HUES6 (cell line): ENCODE measurements at regions not wholly inside any gene's neighbourhood (a gene's known extent, or its start where the extent isn't known, plus 50 kb on each side); places are given as distances from the start of the nearest gene placed in this dataset.

Experiments
- H3K27ac ChIP-seq: 2 replicates; pipeline ENCODE4 v1.7.0; 2013; ENCODE audit warnings: low read depth, mild to moderate bottlenecking, low read length, inconsistent platforms
- H3K27me3 ChIP-seq: 2 replicates; pipeline ENCODE4 v1.6.1; 2013; ENCODE audit warnings: low read length; ENCODE audit not compliant: control insufficient read depth, insufficient read depth
- H3K36me3 ChIP-seq: 2 replicates; pipeline ENCODE4 v1.6.1; 2013; ENCODE audit warnings: low read length; ENCODE audit not compliant: control insufficient read depth, insufficient read depth
- H3K4me1 ChIP-seq: 2 replicates; pipeline ENCODE4 v1.6.1; 2013; ENCODE audit warnings: low read length; ENCODE audit not compliant: control insufficient read depth, insufficient read depth
- H3K4me3 ChIP-seq: 2 replicates; pipeline ENCODE4 v1.5.1; 2013; ENCODE audit warnings: low read depth, low read length
- H3K9ac ChIP-seq: one replicate; pipeline ENCODE4 v1.6.1; 2013; ENCODE audit warnings: mild to moderate bottlenecking, low read length
- H3K9me3 ChIP-seq: 2 replicates; pipeline ENCODE4 v1.6.1; 2013; ENCODE audit warnings: low read depth, low read length; ENCODE audit not compliant: control insufficient read depth, insufficient read depth

DNA sequence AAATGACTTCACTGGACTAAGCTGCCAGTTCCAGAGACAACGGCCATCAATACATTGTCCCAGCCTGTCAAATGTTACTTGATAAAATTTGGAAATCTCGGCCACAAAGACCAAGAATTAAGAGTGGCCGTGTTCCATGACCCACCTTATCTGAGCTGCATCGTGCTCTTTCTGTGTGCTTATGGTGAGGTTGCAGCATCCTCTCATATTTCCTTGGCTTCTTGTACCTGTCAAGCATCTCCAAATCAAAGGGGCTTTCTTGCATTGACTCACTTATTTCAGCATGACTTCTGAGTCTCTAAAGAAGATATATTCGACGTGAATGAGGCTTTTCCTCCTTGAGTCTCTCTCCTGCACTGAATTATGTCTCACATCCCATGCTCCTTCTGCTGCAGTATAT is 421.7 kb downstream of the MCTP2 start:
- Histone ChIP-seq H3K9ac (no peak overlapping the region), H3K27me3 (no peaks in the 10 kb centered on the region), H3K4me3 (no peak overlapping the region), H3K27ac (no peak overlapping the region), H3K9me3 (no peaks in the 10 kb centered on the region), H3K4me1 (0 out of 2 replicates have a peak, but pooled peaks cover 4% of the 10 kb centered on the region), H3K36me3 (no peaks in the 10 kb centered on the region)

DNA sequence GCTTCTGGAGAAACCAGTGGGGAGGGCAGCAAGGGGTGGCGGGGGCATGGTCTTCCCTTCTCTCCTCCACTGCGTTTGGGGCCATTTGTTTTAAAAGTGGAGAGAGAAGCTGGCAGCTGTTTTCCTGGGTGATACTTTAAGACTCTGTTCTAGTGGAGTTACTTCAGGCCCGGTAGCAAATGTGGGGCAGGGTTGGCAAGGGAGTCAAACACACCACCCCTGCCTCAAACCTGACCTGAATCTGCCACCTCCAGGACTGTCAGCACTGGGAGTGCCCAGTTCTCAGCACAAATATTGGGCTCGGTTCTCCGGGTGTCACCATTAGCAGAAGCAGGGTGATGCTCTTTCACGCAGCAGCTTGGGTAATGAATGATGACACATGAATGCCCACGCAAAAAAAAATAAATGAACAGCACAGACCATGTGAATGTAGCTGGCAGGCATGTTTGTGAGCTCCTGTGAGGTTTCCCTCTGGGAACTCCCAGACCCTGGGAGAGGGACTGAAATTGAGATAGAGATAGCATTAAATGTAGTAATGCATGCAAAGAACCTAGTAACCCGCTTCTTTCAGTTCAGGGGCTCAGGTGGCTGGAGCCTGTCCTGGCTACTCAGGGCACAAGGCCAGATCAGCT is 424.0 kb downstream of the MCTP2 start:
- Histone ChIP-seq H3K9ac (no peak overlapping the region), H3K36me3 (no peaks in the 10 kb centered on the region), H3K4me3 (no peak overlapping the region), H3K27ac (no peak overlapping the region), H3K4me1 (0 out of 2 replicates have a peak, but pooled peaks cover 4% of the 10 kb centered on the region), H3K27me3 (no peaks in the 10 kb centered on the region), H3K9me3 (no peaks in the 10 kb centered on the region)

DNA sequence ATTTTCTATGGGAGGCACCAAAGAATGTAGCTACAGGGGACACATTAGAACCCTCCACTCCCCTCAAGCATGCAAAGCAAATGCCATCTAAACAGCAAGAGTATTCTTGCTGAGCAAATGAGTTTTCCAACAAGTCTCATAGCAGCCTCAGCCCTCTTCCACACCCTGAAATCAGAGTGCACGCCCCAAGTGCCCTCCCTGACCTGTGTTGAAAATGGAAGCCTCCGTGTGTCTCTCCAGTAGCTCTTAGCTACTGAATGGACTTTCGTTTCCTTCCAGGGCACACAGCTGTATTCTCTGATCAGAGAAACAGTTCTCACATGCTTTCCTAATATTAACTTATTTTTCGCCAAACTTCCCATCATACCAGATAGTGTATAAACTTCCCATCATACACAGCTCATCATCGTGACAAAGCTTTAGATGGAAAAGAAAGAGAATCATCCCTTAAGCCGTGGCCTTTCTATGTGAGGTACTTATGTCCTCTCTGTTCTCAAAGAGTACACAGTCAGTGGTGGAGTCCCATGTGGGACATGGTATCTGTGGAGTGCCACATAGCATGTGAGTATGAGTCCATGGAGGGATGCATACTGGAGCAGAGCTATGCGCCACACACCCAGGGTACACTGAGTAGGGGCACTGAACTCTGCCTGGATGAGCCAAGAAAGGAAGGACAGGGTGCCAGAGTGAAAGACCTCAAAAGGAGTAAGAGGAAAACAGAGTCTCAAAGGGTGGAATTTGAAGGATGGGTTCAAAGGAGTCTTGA is 434.5 kb downstream of the MCTP2 start:
- Histone ChIP-seq H3K27ac (no peak overlapping the region), H3K9me3 (no peaks in the 10 kb centered on the region), H3K4me1 (no peaks in the 10 kb centered on the region), H3K27me3 (no peaks in the 10 kb centered on the region), H3K4me3 (no peak overlapping the region), H3K9ac (no peak overlapping the region), H3K36me3 (no peaks in the 10 kb centered on the region)

DNA sequence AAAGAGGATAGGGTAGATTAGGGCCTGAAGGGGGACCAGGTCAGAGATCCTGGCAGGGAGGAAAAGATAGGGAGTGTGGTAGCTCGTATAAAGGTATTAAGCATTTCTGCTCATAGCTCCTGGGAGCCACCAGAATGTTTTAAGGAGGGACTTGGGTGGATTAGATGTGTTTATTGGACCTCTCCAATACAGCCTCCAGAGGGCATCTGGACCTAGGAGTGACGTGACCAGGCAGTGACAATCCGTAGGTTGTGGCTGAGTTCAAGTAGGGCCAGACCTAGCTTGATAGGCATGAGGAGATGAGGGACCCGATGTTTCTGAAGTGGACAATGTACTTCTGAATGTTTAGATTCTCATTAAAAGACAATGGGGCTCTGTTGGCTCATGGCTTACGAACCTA is 435.2 kb downstream of the MCTP2 start:
- Histone ChIP-seq H3K4me3 (no peak overlapping the region), H3K27ac (no peak overlapping the region), H3K4me1 (0 out of 2 replicates have a peak, but pooled peaks cover 2% of the 10 kb centered on the region), H3K9me3 (no peaks in the 10 kb centered on the region), H3K36me3 (no peaks in the 10 kb centered on the region), H3K27me3 (no peaks in the 10 kb centered on the region), H3K9ac (no peak overlapping the region)

DNA sequence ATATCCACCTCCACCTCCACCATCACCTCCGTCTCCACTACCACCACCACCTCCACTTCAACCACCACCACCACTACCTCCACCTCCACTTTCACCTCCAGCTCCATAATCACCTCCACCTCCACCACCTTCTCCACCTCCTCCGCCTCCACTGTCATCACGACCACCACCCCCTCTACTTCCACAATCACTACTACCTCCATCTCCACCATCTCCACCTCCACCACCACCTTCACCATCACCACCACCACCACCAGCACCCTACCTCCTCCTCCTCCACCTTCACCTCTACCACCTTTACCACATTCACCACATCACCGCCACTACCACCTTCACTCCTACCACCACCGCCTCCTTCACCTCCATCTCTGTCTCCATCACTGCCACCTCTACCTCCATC is 435.7 kb downstream of the MCTP2 start:
- Histone ChIP-seq H3K9me3 (no peaks in the 10 kb centered on the region), H3K27me3 (no peaks in the 10 kb centered on the region), H3K4me1 (peaks cover 8% of the 10 kb centered on the region)

DNA sequence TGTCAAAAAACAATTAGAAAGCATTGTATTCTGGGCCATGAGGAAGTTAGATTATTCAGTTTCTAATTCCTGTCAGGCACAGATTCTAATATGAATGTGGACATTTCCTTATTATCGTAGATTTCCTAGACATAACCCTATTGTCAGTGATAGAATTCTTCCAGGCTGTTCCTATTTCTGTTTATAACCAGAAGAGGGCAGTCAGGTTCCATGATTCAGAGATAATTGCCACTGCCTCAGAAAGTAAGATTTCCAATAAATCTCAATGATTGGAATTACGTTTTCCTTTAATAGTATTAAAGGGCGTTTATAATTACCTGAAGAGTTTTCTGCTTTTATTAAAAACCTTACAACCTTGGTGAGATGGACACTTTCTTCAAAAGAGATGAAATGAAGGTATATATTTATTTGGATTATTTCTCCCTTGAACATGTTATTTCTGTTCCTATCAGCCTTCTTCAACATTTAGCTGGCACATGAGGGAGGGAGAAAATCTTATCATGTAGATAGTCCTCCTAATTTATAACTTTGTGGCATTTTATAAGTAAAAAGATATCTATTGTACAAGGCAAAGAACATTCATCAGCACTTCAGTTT is 439.2 kb downstream of the MCTP2 start:
- peaks cover 10% of the 10 kb centered on the region for H3K4me1 ChIP-seq
- no peak overlapping the region for H3K9ac ChIP-seq
- H3K27ac ChIP-seq: no peak overlapping the region
- no peak overlapping the region for H3K4me3 ChIP-seq
- H3K36me3 ChIP-seq: no peaks in the 10 kb centered on the region
- no peaks in the 10 kb centered on the region for H3K9me3 ChIP-seq
- no peaks in the 10 kb centered on the region for H3K27me3 ChIP-seq

More for the DNA sequence above, 435.7 kb downstream of the MCTP2 start:
- Histone ChIP-seq H3K36me3 (no peaks in the 10 kb centered on the region), H3K9ac (no peak overlapping the region), H3K27ac (no peak overlapping the region), H3K4me3 (no peak overlapping the region)

DNA sequence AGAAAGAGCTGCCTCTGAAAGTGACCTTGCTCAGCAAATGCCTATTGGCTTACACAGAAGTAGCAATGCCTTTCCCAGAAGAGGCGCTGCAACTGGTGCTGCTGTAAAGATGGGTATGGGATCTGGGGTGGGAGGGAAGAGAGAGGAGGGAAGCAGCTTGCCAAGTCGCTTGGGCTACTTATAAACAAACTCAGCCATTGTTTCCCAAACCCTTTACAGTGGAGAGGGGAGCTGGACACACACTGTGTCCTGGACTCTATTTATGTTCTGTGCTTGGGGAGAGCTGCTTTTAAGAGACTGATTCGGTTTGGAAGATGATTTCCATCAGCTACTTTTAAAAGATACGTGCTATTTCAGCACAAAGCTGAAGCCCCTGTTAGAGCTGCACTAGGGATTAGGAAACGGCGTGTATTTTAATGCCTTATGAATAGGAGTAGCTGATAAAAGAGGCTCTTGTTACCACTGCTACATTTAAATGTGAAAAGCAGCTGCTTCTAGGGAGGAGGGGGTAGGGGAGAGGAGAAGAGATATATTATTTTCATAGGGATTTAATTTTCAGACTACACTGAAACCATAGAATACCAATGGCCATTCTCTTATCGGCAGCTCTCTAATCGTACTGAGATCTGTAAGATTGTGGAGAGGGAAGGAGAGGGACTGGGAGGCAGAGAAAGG is 440.6 kb downstream of the MCTP2 start:
- Histone ChIP-seq H3K36me3 (no peaks in the 10 kb centered on the region), H3K9me3 (no peaks in the 10 kb centered on the region), H3K27ac (no peak overlapping the region), H3K9ac (no peak overlapping the region), H3K4me1 (peaks cover 10% of the 10 kb centered on the region), H3K27me3 (no peaks in the 10 kb centered on the region), H3K4me3 (no peak overlapping the region; the same call in 1 of the 2 replicates)

DNA sequence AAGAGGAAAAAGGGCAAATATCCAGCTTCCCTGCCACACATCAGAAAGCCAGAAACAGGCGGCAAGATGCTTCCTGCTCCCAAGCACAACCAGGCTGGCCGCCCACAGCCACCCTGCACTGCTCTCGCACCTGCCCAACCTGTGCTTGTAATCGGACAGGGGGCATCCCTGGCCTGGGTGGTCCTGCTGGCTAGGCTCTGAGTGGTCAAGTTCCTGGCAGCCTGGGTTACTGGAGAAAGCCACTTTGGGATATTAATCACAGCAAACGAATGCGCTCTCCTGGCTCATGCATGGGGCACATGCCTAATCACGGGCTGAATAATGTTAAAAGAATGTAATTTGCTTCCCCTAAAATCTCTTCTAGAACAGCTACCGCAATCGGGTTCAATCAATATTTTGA is 442.4 kb downstream of the MCTP2 start:
- Histone ChIP-seq H3K27me3 (no peaks in the 10 kb centered on the region), H3K4me3 (no peak overlapping the region), H3K36me3 (no peaks in the 10 kb centered on the region), H3K4me1 (peaks cover 10% of the 10 kb centered on the region), H3K9me3 (no peaks in the 10 kb centered on the region), H3K27ac (no peak overlapping the region), H3K9ac (no peak overlapping the region)

DNA sequence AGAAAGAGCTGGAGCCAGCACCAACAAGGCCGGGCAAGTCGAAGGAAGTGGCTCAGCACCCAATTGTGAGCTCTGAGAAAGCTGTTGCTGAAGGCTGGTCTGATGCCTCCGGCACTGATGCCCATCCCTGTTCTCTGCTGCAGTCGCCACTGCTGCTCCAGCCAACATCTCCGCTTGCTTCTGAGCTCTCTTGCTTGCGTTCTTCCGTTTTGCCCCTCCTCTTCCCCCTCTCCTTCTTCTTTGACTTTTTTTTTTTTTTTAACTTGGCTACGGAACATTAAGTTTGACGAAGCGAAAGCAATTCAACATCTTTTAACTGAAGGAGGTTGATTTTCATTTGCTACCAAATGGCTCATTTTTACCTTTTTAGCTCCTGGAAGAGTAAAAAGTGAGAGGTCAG is 442.9 kb downstream of the MCTP2 start:
- Histone ChIP-seq H3K27me3 (no peaks in the 10 kb centered on the region), H3K9ac (no peak overlapping the region), H3K36me3 (no peaks in the 10 kb centered on the region), H3K9me3 (no peaks in the 10 kb centered on the region), H3K4me1 (peaks cover 10% of the 10 kb centered on the region), H3K4me3 (no peak overlapping the region), H3K27ac (no peak overlapping the region)

DNA sequence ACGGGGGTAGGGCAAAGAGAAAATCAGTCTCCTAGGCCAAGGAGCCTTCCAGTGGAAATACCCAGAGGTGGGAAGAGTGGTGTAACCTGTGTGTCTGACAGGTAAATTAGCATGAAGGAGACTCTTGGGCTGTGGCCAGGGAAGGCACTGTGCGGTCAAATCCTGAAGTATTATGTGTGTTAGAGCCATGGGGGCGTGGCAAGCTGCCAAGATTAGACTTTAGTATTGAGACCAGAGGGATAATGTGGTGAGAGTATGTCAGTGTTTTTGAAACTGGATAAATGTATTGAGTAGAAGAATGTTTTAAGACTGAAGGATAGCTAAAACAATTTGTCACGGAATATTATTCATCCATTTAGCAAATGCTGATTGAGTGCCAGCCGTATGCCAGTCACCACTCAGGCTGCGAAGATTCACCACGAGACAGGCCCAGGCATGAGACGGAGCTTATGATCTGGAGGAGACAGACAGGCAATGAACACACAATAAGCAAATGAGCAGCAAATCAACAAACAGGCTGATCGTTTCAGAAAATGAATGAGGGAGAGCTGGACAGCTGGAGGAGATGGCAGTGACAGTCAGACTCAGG is 445.9 kb downstream of the MCTP2 start:
- no peaks in the 10 kb centered on the region for H3K27me3 ChIP-seq

More for the DNA sequence above, 445.9 kb downstream of the MCTP2 start:
- H3K4me1 ChIP-seq: peaks cover under 1% of the 10 kb centered on the region; the same call in 1 of the 2 replicates
- H3K9me3 ChIP-seq: no peaks in the 10 kb centered on the region
- H3K9ac ChIP-seq: no peak overlapping the region
- H3K36me3 ChIP-seq: no peaks in the 10 kb centered on the region
- H3K4me3 ChIP-seq: no peak overlapping the region
- no peak overlapping the region for H3K27ac ChIP-seq
